H1 (cell line): ENCODE measurements at regions not wholly inside any gene's neighbourhood (a gene's known extent, or its start where the extent isn't known, plus 50 kb on each side); places are given as distances from the start of the nearest gene placed in this dataset.

Experiments
- CTCF ChIA-PET: fragments of 300-600 bp; sonication (Branson Sonifier 250); formaldehyde crosslinking; loops from one replicate; lab custom pipeline; 2021; ENCODE audit not compliant: partially characterized antibody; lab: Charles Lee
- POLR2A ChIA-PET: fragments of 300-600 bp; sonication (Branson Sonifier 250); formaldehyde crosslinking; loops from one replicate; lab custom pipeline; 2021; ENCODE audit warnings: inconsistent platforms; ENCODE audit not compliant: partially characterized antibody; lab: Charles Lee
- DNase-seq, 2 experiments: peaks; one replicate each; pipeline versions ENCODE4 v3.0.0 to v3.0.0-alpha.2; 2010 to 2022; ENCODE audit warnings: low spot score in 2 of 2, low read depth in 1 of 2, mixed read lengths in 1 of 2
- FAIRE-seq: peaks from 2 replicates; lab custom pipeline; 2011; peaks lifted over from hg19 to GRCh38; lab: Jason Lieb, UNC
- H2AFZ ChIP-seq: 2 replicates; pipeline ENCODE4 v1.8.1; 2012; ENCODE audit warnings: low read length, inconsistent platforms
- H2AK5ac ChIP-seq: 2 replicates; pipeline ENCODE4 v1.6.1; 2013; ENCODE audit warnings: low read depth, low read length
- H2BK120ac ChIP-seq: replicated peaks from 2 replicates; pipeline ENCODE3; 2013; ENCODE audit warnings: low read depth, low read length, inconsistent platforms
- H2BK12ac ChIP-seq: 2 replicates; pipeline ENCODE4 v1.6.1; 2013; ENCODE audit warnings: low read depth, low read length
- H2BK15ac ChIP-seq: 2 replicates; pipeline ENCODE4 v1.6.1; 2013; ENCODE audit warnings: low read length
- H2BK20ac ChIP-seq: 2 replicates; pipeline ENCODE4 v1.6.1; 2013; ENCODE audit warnings: low read length
- H2BK5ac ChIP-seq: 2 replicates; pipeline ENCODE4 v1.6.1; 2013; ENCODE audit warnings: low read depth, low read length
- H3K14ac ChIP-seq: 2 replicates; pipeline ENCODE4 v1.6.1; 2013; ENCODE audit warnings: inconsistent platforms; ENCODE audit not compliant: insufficient read length
- H3K18ac ChIP-seq: 2 replicates; pipeline ENCODE4 v1.6.1; 2013; ENCODE audit warnings: low read length; ENCODE audit errors: extremely low read depth
- H3K23ac ChIP-seq: 2 replicates; pipeline ENCODE4 v1.6.1; 2013; ENCODE audit warnings: inconsistent platforms; ENCODE audit not compliant: insufficient read length
- H3K23me2 ChIP-seq: 2 replicates; pipeline ENCODE4 v1.6.1; 2013; ENCODE audit warnings: low read depth, low read length
- H3K27ac ChIP-seq: 2 replicates; pipeline ENCODE4 v1.6.1; 2011; ENCODE audit warnings: low read depth, low read length, inconsistent platforms
- H3K27me3 ChIP-seq, 4 experiments: replicated peaks in 1 of 4; 1 replicate in 1 of 4; 2 replicates in 3 of 4; pipeline versions ENCODE4 v1.6.1 to v1.8.1; 2011 to 2013; ENCODE audit warnings: low read length in 3 of 4, mild to moderate bottlenecking in 3 of 4, inconsistent platforms in 2 of 4, mixed read lengths in 2 of 4, moderate library complexity in 1 of 4; ENCODE audit not compliant: control insufficient read depth in 3 of 4, insufficient read depth in 3 of 4; ENCODE audit errors: extremely low read depth in 1 of 4
- H3K36me3 ChIP-seq, 4 experiments: 2 replicates each; pipeline versions ENCODE4 v1.6.1 to v1.8.1; 2011 to 2013; ENCODE audit warnings: mild to moderate bottlenecking in 4 of 4, low read length in 3 of 4, moderate library complexity in 2 of 4, control low read depth in 1 of 4, inconsistent platforms in 1 of 4; ENCODE audit not compliant: insufficient read depth in 4 of 4, control insufficient read depth in 2 of 4
- H3K4ac ChIP-seq: replicated peaks from 2 replicates; pipeline ENCODE3; 2013; ENCODE audit warnings: low read length, low read depth, mixed read lengths, inconsistent platforms; ENCODE audit not compliant: insufficient read length
- H3K4me1 ChIP-seq, 4 experiments: replicated peaks in 1 of 4; 1 replicate in 1 of 4; 2 replicates in 3 of 4; pipeline versions ENCODE4 v1.6.1 to v1.8.1; 2011 to 2013; ENCODE audit warnings: low read length in 3 of 4, inconsistent platforms in 2 of 4, mixed read lengths in 1 of 4; ENCODE audit not compliant: insufficient read depth in 4 of 4, control insufficient read depth in 3 of 4
- H3K4me2 ChIP-seq, 2 experiments: 2 replicates each; pipeline versions ENCODE4 v1.6.1 to v1.8.1; 2011 to 2013; ENCODE audit warnings: low read depth in 2 of 2, low read length in 2 of 2, control low read depth in 1 of 2, inconsistent platforms in 1 of 2, mild to moderate bottlenecking in 1 of 2; ENCODE audit not compliant: insufficient read depth in 1 of 2
- H3K4me3 ChIP-seq, 4 experiments: fragments of 200-600, 300-600 bp in 1 of 4; sonication (generic), shearing (Covaris generic), sonication (Bioruptor Twin) in 1 of 4; 2 replicates each; pipeline versions ENCODE4 v1.5.1 to v1.8.1; 2011 to 2016; ENCODE audit warnings: low read length in 4 of 4, low read depth in 3 of 4, control low read depth in 2 of 4, inconsistent platforms in 2 of 4, mild to moderate bottlenecking in 2 of 4, mixed read lengths in 1 of 4, moderate library complexity in 1 of 4; ENCODE audit not compliant: insufficient read depth in 2 of 4; ENCODE audit errors: extremely low read depth in 1 of 4
- H3K56ac ChIP-seq: replicated peaks from 2 replicates; pipeline ENCODE3; 2013; ENCODE audit warnings: low read depth, mild to moderate bottlenecking, mixed read lengths, low read length, inconsistent platforms; ENCODE audit not compliant: insufficient read length
- H3K79me1 ChIP-seq: 2 replicates; pipeline ENCODE4 v1.6.1; 2013; ENCODE audit warnings: low read depth, low read length, control low read depth
- H3K79me2 ChIP-seq, 2 experiments: 2 replicates each; pipeline versions ENCODE4 v1.6.1 to v1.8.1; 2012 to 2013; ENCODE audit warnings: low read length in 2 of 2, mild to moderate bottlenecking in 2 of 2, inconsistent platforms in 1 of 2; ENCODE audit not compliant: insufficient read depth in 2 of 2, control insufficient read depth in 1 of 2
- H3K9ac ChIP-seq, 4 experiments: replicated peaks in 1 of 4; 1 replicate in 1 of 4; 2 replicates in 3 of 4; pipeline versions ENCODE4 v1.6.1 to v1.8.1; 2011 to 2013; ENCODE audit warnings: low read depth in 3 of 4, low read length in 3 of 4, control low read depth in 2 of 4, mild to moderate bottlenecking in 2 of 4, moderate library complexity in 2 of 4, inconsistent platforms in 1 of 4; ENCODE audit errors: extremely low read depth in 1 of 4
- H3K9me3 ChIP-seq, 2 experiments: 2 replicates each; pipeline versions ENCODE4 v1.6.1 to v1.8.1; 2012 to 2013; ENCODE audit warnings: mild to moderate bottlenecking in 2 of 2, moderate library complexity in 2 of 2, control low read depth in 1 of 2, inconsistent platforms in 1 of 2, low read depth in 1 of 2, low read length in 1 of 2, mixed read lengths in 1 of 2; ENCODE audit not compliant: insufficient read depth in 2 of 2
- H4K20me1 ChIP-seq, 2 experiments: replicated peaks in 1 of 2; 2 replicates each; pipeline versions ENCODE3 to v1.8.1; 2011 to 2013; ENCODE audit warnings: inconsistent platforms in 2 of 2, low read length in 2 of 2, mild to moderate bottlenecking in 1 of 2; ENCODE audit not compliant: insufficient read depth in 2 of 2, control insufficient read depth in 1 of 2
- H4K5ac ChIP-seq: 2 replicates; pipeline ENCODE4 v1.6.1; 2013; ENCODE audit warnings: low read length, low read depth, mixed read lengths, inconsistent platforms; ENCODE audit not compliant: insufficient read length
- H4K8ac ChIP-seq: 2 replicates; pipeline ENCODE4 v1.8.0; 2013; ENCODE audit warnings: mild to moderate bottlenecking, moderate library complexity, low read length, inconsistent platforms; ENCODE audit not compliant: insufficient read depth; ENCODE audit errors: extremely low read depth
- H4K91ac ChIP-seq: replicated peaks from 2 replicates; pipeline ENCODE3; 2013; ENCODE audit warnings: low read length, mixed read lengths, inconsistent platforms; ENCODE audit not compliant: insufficient read length
- BCL11A ChIP-seq, 2 experiments: IDR thresholded peaks; one replicate each; pipeline ENCODE4 v1.6.1; 2011; ENCODE audit warnings: low read depth in 2 of 2, low read length in 2 of 2, mild to moderate bottlenecking in 2 of 2
- RAD21 ChIP-seq, 2 experiments: IDR thresholded peaks in 1 of 2; conservative IDR thresholded peaks in 1 of 2; 2 replicates each; pipeline ENCODE4 v1.6.1; 2011; ENCODE audit warnings: low read depth in 2 of 2, low read length in 2 of 2, improper control_type of control experiment in 1 of 2, inconsistent platforms in 1 of 2, mild to moderate bottlenecking in 1 of 2, moderate library complexity in 1 of 2
- WGBS, 2 experiments: shearing (Covaris generic) in 1 of 2; methylation state at CpG; one replicate each; pipeline versions ENCODE4 v1.1.6 to v1.1.7; 2013 to 2015; ENCODE audit warnings: low lambda C conversion rate in 2 of 2, mixed read lengths in 2 of 2, inconsistent platforms in 1 of 2, low coverage in 1 of 2, missing lambda C conversion rate in 1 of 2; ENCODE audit not compliant: insufficient replicate concordance in 2 of 2, insufficient coverage in 1 of 2, insufficient read length in 1 of 2; ENCODE audit errors: extremely low coverage in 1 of 2, missing lambda C conversion rate in 1 of 2; 5-methylcytosine and 5-hydroxymethylcytosine counted together

DNA sequence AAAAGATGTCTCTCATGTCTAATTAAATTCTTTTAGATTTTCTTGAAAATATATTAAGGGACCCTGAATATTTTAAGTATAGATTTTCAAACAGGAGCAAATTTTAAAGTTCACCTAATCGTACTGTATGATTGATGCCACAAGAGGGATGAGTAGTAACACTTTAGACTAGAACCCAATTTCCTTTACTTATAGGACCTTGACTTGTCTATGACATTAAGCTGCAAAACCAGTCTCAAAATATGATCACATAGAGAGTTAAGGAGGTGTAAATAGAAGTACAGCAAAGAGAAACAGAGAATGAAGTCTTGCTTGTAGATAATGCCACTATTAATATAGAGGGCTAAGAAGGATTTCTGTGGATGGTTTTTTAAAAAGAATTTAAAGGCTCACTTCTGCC is 312.9 kb upstream of the PRR16 start:
- Histone ChIP-seq H2AK5ac (no peak overlapping the region), H2BK120ac (no peak overlapping the region), H3K4me2 (no peak overlapping the region), H2BK15ac (no peak overlapping the region), H3K56ac (no peak overlapping the region), H4K5ac (no peak overlapping the region), H2BK5ac (no peak overlapping the region), H3K4ac (no peak overlapping the region), H2BK12ac (no peak overlapping the region), H3K79me1 (no peaks in the 10 kb centered on the region), H4K91ac (no peak overlapping the region), H3K9ac (no peak overlapping the region), H3K23me2 (no peaks in the 10 kb centered on the region), H3K27me3 (no peaks in the 10 kb centered on the region), H4K20me1 (no peaks in the 10 kb centered on the region), H3K36me3 (no peaks in the 10 kb centered on the region), H3K4me1 (no peaks in the 10 kb centered on the region), H3K23ac (no peak overlapping the region), H3K9me3 (peaks cover 4 to 5% of the 10 kb centered on the region in 2 experiments; a peak in 3 of 4 replicates), H3K14ac (no peak overlapping the region), H3K79me2 (no peaks in the 10 kb centered on the region), H3K4me3 (no peak overlapping the region), H2AFZ (no peak overlapping the region), H3K18ac (no peak overlapping the region), H2BK20ac (no peak overlapping the region), H3K27ac (no peak overlapping the region), H4K8ac (no peak overlapping the region)
- POLR2A ChIA-PET, result no interaction called here
- CTCF ChIA-PET, result no interaction called here
- WGBS, 2 experiments, result 86% methylated on average over 1 of the region's 1 CpG; no CpG with 5 or more reads in 1 of the 2 experiments
- DNase-seq (no peak), FAIRE-seq (no peak)
- TF ChIP-seq BCL11A (IDR thresholded peaks at IDR 0.05; ENCODE audit: low read depth in 2 of 2, low read length in 2 of 2) (no peak), RAD21 (IDR thresholded peaks at IDR 0.05 in 1 of 2, conservative IDR thresholded peaks at IDR 0.05 in 1 of 2; ENCODE audit: low read depth in 2 of 2, low read length in 2 of 2) (0 out of 4 replicates have a peak, but pooled peaks of 1 of the 2 experiments have one; percentile 4)
